ENCODE measurements at regions not wholly inside any gene's neighbourhood (a gene's known extent, or its start where the extent isn't known, plus 50 kb on each side); places are given as distances from the start of the nearest gene placed in this dataset.

DNA sequence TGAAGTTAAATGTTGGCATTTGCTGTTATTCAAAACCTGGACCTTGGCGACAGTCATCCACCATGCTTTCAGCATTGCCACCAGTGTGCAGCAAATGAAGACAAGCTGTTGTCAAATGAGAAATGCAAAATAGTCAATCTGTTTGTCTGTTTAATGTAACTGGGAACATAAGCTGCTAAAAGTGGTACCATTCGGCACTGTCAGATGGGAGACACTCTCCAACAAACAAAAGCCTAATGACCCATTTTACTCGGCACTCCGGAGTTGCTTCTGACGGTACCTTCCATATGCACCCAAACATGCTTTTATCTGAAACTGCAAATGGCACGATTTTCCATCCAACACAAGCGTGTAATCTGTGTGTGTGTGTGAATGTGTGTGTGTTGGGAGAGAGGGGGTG lies 297.8 kb downstream of the MAF start:
- no peak overlapping the region for H3K4me3 ChIP-seq (ENCODE audit: low read length)
- peaks cover 71% of the 10 kb centered on the region for H3K27me3 ChIP-seq (ENCODE audit: insufficient read depth, low read depth, low read length)
- no peak overlapping the region for H2AFZ ChIP-seq (ENCODE audit: low read depth, low read length)
- H3K36me3 ChIP-seq (ENCODE audit: insufficient read depth, low read length): no peaks in the 10 kb centered on the region
- H3K9me3 ChIP-seq (ENCODE audit: low read length): no peaks in the 10 kb centered on the region
- no peaks in the 10 kb centered on the region for H3F3A ChIP-seq (ENCODE audit: insufficient read depth, low read length, poor library complexity, severe bottlenecking)
- H3K4me2 ChIP-seq (ENCODE audit: low read length): no peak overlapping the region
- H3K27ac ChIP-seq (ENCODE audit: low read length): no peak overlapping the region
- no peak overlapping the region for H3K9ac ChIP-seq (ENCODE audit: low read length)
- H3K9me2 ChIP-seq (ENCODE audit: insufficient read depth, low read length): no peaks in the 10 kb centered on the region
- no peaks in the 10 kb centered on the region for H3K79me2 ChIP-seq (replicated peaks; ENCODE audit: insufficient read depth, low read length)
- TF ChIP-seq, protein P1, sequence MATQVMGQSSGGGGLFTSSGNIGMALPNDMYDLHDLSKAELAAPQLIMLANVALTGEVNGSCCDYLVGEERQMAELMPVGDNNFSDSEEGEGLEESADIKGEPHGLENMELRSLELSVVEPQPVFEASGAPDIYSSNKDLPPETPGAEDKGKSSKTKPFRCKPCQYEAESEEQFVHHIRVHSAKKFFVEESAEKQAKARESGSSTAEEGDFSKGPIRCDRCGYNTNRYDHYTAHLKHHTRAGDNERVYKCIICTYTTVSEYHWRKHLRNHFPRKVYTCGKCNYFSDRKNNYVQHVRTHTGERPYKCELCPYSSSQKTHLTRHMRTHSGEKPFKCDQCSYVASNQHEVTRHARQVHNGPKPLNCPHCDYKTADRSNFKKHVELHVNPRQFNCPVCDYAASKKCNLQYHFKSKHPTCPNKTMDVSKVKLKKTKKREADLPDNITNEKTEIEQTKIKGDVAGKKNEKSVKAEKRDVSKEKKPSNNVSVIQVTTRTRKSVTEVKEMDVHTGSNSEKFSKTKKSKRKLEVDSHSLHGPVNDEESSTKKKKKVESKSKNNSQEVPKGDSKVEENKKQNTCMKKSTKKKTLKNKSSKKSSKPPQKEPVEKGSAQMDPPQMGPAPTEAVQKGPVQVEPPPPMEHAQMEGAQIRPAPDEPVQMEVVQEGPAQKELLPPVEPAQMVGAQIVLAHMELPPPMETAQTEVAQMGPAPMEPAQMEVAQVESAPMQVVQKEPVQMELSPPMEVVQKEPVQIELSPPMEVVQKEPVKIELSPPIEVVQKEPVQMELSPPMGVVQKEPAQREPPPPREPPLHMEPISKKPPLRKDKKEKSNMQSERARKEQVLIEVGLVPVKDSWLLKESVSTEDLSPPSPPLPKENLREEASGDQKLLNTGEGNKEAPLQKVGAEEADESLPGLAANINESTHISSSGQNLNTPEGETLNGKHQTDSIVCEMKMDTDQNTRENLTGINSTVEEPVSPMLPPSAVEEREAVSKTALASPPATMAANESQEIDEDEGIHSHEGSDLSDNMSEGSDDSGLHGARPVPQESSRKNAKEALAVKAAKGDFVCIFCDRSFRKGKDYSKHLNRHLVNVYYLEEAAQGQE (IDR thresholded peaks at IDR 0.05; ENCODE audit: borderline replicate concordance): no peak
- TF ChIP-seq POLR2AphosphoS5 (IDR thresholded peaks at IDR 0.05): no peak
- TF ChIP-seq EP300 (conservative IDR thresholded peaks at IDR 0.05; ENCODE audit: poor library complexity, severe bottlenecking): no peak
- no peak for TF ChIP-seq MXI1 (conservative IDR thresholded peaks at IDR 0.05; ENCODE audit: poor library complexity, severe bottlenecking)
- no peak for TF ChIP-seq SMC3 (conservative IDR thresholded peaks at IDR 0.05; ENCODE audit: poor library complexity)
- no peak for TF ChIP-seq EZH2 (IDR thresholded peaks at IDR 0.05; ENCODE audit: borderline replicate concordance, insufficient read depth, low read length, poor library complexity, severe bottlenecking)
- TF ChIP-seq TAF1 (IDR thresholded peaks at IDR 0.05; ENCODE audit: low read depth): no peak
- TF ChIP-seq RAD21 (conservative IDR thresholded peaks at IDR 0.05): no peak
- TF ChIP-seq, protein P2, sequence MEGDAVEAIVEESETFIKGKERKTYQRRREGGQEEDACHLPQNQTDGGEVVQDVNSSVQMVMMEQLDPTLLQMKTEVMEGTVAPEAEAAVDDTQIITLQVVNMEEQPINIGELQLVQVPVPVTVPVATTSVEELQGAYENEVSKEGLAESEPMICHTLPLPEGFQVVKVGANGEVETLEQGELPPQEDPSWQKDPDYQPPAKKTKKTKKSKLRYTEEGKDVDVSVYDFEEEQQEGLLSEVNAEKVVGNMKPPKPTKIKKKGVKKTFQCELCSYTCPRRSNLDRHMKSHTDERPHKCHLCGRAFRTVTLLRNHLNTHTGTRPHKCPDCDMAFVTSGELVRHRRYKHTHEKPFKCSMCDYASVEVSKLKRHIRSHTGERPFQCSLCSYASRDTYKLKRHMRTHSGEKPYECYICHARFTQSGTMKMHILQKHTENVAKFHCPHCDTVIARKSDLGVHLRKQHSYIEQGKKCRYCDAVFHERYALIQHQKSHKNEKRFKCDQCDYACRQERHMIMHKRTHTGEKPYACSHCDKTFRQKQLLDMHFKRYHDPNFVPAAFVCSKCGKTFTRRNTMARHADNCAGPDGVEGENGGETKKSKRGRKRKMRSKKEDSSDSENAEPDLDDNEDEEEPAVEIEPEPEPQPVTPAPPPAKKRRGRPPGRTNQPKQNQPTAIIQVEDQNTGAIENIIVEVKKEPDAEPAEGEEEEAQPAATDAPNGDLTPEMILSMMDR (IDR thresholded peaks at IDR 0.05; ENCODE audit: poor library complexity, severe bottlenecking): no peak
- no peaks in the 10 kb centered on the region for H4K20me1 ChIP-seq (ENCODE audit: insufficient read depth)

DNA sequence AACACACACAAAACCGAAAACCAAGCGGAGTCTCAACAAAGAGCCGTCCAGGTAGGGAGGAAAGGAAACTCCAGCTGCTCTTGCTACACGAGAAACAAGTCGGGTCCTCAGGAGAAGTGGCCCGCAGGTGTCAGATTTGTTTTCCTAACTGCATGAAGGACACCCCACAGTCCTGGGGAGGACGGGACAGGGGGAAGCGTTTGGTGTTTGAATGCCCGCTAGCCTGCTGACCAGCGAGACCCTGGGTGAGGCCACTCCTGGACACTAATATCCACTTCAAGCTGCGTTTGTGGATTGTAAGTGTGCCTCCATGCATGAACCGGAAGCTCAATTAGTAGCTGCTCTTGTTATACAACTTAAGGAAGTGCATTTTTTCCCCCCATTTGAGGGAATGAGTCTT lies 299.5 kb downstream of the MAF start:
- Histone ChIP-seq H3K4me2 (ENCODE audit: low read length) (no peak overlapping the region), H3K27me3 (ENCODE audit: insufficient read depth, low read depth, low read length) (peaks cover 85% of the 10 kb centered on the region), H3K9ac (ENCODE audit: low read length) (no peak overlapping the region), H4K20me1 (ENCODE audit: insufficient read depth) (no peaks in the 10 kb centered on the region), H3K9me2 (ENCODE audit: insufficient read depth, low read length) (no peaks in the 10 kb centered on the region), H3K9me3 (ENCODE audit: low read length) (no peaks in the 10 kb centered on the region), H3K79me2 (replicated peaks; ENCODE audit: insufficient read depth, low read length) (no peaks in the 10 kb centered on the region), H3F3A (ENCODE audit: insufficient read depth, low read length, poor library complexity, severe bottlenecking) (no peaks in the 10 kb centered on the region), H2AFZ (ENCODE audit: low read depth, low read length) (no peak overlapping the region), H3K27ac (ENCODE audit: low read length) (no peak overlapping the region), H3K4me3 (ENCODE audit: low read length) (no peak overlapping the region), H3K36me3 (ENCODE audit: insufficient read depth, low read length) (no peaks in the 10 kb centered on the region)
- TF ChIP-seq, protein P2 (IDR thresholded peaks at IDR 0.05; ENCODE audit: poor library complexity, severe bottlenecking): no peak
- TF ChIP-seq EP300 (conservative IDR thresholded peaks at IDR 0.05; ENCODE audit: poor library complexity, severe bottlenecking): no peak

Data from neural cell (in vitro differentiated cells).